ENCODE measurements at regions not wholly inside any gene's neighbourhood (a gene's known extent, or its start where the extent isn't known, plus 50 kb on each side); places are given as distances from the start of the nearest gene placed in this dataset.
A peak's percentile ranks its signal among the peaks of the same experiment; 100 is the strongest.

- no peak for DNase-seq
These were observed 299.3 kb upstream of the HS3ST1 start for GRCh38 chr4:11727903-11728564.

GRCh38 chr4:11724731-11725130 lies 296.0 kb upstream of the HS3ST1 start:
- no peak for DNase-seq

GRCh38 chr4:11722223-11722622 lies 293.5 kb upstream of the HS3ST1 start:
- DNase-seq = no peak

GRCh38 chr4:11720292-11720691 lies 291.6 kb upstream of the HS3ST1 start:
- DNase-seq = peak; percentile 3

- DNase-seq = no peak
These were observed 291.2 kb upstream of the HS3ST1 start for GRCh38 chr4:11719879-11720278.

- no peak for DNase-seq
These were observed 287.2 kb upstream of the HS3ST1 start for GRCh38 chr4:11715753-11716521.

- peak; percentile 48 for DNase-seq
These were observed 281.9 kb upstream of the HS3ST1 start for GRCh38 chr4:11710453-11711093.

- no peak for DNase-seq
These were observed 275.6 kb upstream of the HS3ST1 start for GRCh38 chr4:11704186-11704830.

- no peak for DNase-seq
These were observed 274.3 kb upstream of the HS3ST1 start for GRCh38 chr4:11702886-11703557.

- DNase-seq = no peak
These were observed 273.5 kb upstream of the HS3ST1 start for GRCh38 chr4:11701966-11702725.

- no peak for DNase-seq
These were observed 272.1 kb upstream of the HS3ST1 start for GRCh38 chr4:11700751-11701226.

GRCh38 chr4:11698846-11699590 lies 270.3 kb upstream of the HS3ST1 start:
- DNase-seq = no peak

GRCh38 chr4:11698033-11698432 lies 269.3 kb upstream of the HS3ST1 start:
- DNase-seq = no peak

- no peak for DNase-seq
These were observed 265.0 kb upstream of the HS3ST1 start for GRCh38 chr4:11693693-11694092.

- no peak for DNase-seq
These were observed 262.5 kb upstream of the HS3ST1 start for GRCh38 chr4:11691236-11691635.

GRCh38 chr4:11687727-11688126 lies 259.0 kb upstream of the HS3ST1 start:
- DNase-seq = no peak

GRCh38 chr4:11685481-11685880 lies 256.8 kb upstream of the HS3ST1 start:
- no peak for DNase-seq

- DNase-seq = no peak
These were observed 246.5 kb upstream of the HS3ST1 start for GRCh38 chr4:11675051-11675800.

GRCh38 chr4:11670304-11670703 lies 241.6 kb upstream of the HS3ST1 start:
- no peak for DNase-seq

GRCh38 chr4:11669156-11669555 lies 240.5 kb upstream of the HS3ST1 start:
- DNase-seq = no peak

GRCh38 chr4:11663114-11663513 lies 234.4 kb upstream of the HS3ST1 start:
- DNase-seq = no peak

Data from NCI-H345 (cell line).